Activated CD4-positive, alpha-beta memory T cell treated with anti-CD3 and anti-CD28 coated beads for 36 hours (primary cell): ENCODE measurements at regions not wholly inside any gene's neighbourhood (a gene's known extent, or its start where the extent isn't known, plus 50 kb on each side); places are given as distances from the start of the nearest gene placed in this dataset.

Experiments used
- CTCF ChIA-PET: fragments of 350-600 bp; sonication (Branson Sonifier 250); formaldehyde crosslinking; loops from one replicate; lab custom pipeline; 2021; ENCODE audit warnings: antibody characterized with exemption, inconsistent platforms; lab: Charles Lee
- POLR2A ChIA-PET: fragments of 350-600 bp; sonication (Branson Sonifier 250); formaldehyde crosslinking; loops from one replicate; lab custom pipeline; 2021; ENCODE audit warnings: antibody characterized with exemption; lab: Charles Lee
- DNase-seq: peaks from one replicate; pipeline ENCODE4 v3.0.0-alpha.2; 2020
- H3K27ac Mint-ChIP-seq: one replicate; pipeline ENCODE4 v1.8.0; 2021; ENCODE audit warnings: mixed read lengths
- H3K27me3 Mint-ChIP-seq: one replicate; pipeline ENCODE4 v1.8.0; 2021; ENCODE audit warnings: mixed read lengths
- H3K36me3 Mint-ChIP-seq: one replicate; pipeline ENCODE4 v1.8.0; 2021; ENCODE audit warnings: mixed read lengths
- H3K4me1 Mint-ChIP-seq: one replicate; pipeline ENCODE4 v1.8.0; 2021; ENCODE audit warnings: low read depth, mixed read lengths
- H3K4me3 Mint-ChIP-seq: one replicate; pipeline ENCODE4 v1.8.0; 2021; ENCODE audit warnings: mild to moderate bottlenecking, mixed read lengths
- H3K9me3 Mint-ChIP-seq: one replicate; pipeline ENCODE4 v1.8.0; 2021; ENCODE audit warnings: mixed read lengths
- intact Hi-C: fragments of 100-400 bp; cut with micrococcal nuclease; formaldehyde crosslinking; loops from one replicate; pipeline ENCODE4 v1.15.1; 2023

DNA sequence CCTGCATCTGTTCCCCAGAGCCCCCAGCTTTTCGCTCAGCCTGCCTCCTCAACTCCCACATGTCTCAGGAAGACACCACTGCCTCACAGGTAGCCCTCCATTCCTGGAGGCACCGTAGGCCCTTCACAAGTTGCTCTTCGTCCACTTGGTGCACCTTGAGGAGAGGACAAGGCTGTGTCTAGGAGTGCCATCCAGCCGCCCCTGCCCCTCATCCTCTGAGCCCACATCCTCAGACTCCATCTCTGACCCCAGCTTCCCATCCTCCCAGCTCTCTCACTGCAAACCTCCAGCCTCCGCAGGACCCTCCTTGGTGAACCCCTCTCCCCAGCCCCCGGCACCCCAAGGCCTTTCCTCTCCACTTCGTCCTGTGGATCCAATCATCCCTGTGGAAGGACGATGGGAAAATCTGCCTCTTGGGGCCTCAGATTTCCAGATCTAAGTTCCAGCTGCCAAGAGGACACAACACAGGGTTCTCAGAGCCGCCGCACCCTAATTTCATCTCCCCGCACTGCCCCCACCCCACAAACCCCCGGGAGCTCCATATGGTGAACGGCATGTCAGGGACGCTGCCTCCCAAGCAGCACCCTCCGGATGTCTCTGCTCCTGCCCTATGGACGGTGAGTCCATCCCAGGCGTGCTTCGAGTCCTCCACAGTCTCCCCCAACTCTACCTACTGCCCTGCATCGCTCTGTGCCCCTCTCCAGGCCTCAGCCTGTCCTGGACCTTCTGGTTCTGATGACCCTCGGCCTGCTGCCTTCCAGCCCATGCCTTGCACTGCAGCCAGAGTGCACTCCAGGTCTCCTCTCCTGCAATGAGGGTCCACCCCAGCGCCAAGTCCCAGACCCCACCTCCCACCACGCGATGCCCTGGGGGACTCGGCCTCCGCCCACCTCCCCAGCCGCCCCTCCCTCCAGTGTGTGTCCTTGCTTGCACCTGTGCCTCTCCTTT, 314.1 kb upstream of the DIO3 start:
- DNase-seq, result no peak
- Mint-ChIP-seq H3K27me3 (peaks cover 12% of the 10 kb centered on the region), H3K4me3 (no peak overlapping the region), H3K27ac (no peak overlapping the region), H3K4me1 (peaks cover 3% of the 10 kb centered on the region), H3K9me3 (no peaks in the 10 kb centered on the region), H3K36me3 (no peaks in the 10 kb centered on the region)
- ChIA-PET POLR2A (no interaction called here), CTCF (no interaction called here)
- intact Hi-C loops, result no loop called here

DNA sequence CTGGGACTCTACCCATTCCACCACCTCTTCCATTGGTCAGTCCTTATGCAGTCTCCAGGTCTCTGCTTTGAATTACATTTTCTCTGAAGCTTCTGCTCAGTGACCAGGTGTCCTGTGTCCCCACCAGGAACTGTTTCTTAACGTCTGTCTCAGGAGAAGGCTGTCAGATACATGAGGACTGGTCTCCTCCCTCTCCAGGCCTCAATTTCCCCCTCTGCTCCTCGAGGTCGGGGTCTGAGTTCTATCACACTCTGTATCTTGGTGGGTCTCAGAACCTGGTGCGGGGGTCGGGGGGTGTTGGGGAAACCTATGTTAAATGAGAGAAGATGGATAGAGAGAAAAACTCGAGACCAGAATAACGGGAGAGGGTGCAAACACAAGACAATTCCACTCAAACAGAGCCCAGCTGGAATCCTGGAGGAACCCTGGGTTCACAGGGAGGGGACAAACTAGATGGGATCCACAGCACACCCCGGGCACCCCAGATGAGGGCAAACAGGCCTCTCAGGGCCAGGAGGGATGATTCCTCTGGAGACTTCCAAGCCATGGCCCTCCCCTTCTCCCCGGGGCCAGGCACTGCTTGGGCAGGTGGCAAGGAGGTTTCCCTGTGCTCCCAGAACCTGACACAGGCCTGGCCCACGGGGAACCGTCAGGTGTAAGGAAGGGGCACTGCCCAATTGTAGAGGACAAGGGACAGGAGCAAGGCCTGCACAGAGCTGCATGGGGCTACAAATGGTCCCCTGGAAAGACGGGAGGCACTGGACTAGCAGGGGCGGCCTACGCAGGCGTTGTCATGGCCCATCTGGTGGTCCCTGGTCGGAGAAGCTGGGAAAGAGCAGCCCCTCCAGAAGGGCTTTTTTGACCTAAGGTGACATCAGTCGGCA, 313.2 kb upstream of the DIO3 start:
- H3K4me1 Mint-ChIP-seq, result peaks cover 7% of the 10 kb centered on the region
- intact Hi-C loops, result no loop called here
- no peak overlapping the region for H3K4me3 Mint-ChIP-seq
- DNase-seq, result no peak
- H3K27me3 Mint-ChIP-seq, result peaks cover 16% of the 10 kb centered on the region
- ChIA-PET POLR2A (no interaction called here), CTCF (no interaction called here)
- no peak overlapping the region for H3K27ac Mint-ChIP-seq
- no peaks in the 10 kb centered on the region for H3K36me3 Mint-ChIP-seq
- no peaks in the 10 kb centered on the region for H3K9me3 Mint-ChIP-seq

DNA sequence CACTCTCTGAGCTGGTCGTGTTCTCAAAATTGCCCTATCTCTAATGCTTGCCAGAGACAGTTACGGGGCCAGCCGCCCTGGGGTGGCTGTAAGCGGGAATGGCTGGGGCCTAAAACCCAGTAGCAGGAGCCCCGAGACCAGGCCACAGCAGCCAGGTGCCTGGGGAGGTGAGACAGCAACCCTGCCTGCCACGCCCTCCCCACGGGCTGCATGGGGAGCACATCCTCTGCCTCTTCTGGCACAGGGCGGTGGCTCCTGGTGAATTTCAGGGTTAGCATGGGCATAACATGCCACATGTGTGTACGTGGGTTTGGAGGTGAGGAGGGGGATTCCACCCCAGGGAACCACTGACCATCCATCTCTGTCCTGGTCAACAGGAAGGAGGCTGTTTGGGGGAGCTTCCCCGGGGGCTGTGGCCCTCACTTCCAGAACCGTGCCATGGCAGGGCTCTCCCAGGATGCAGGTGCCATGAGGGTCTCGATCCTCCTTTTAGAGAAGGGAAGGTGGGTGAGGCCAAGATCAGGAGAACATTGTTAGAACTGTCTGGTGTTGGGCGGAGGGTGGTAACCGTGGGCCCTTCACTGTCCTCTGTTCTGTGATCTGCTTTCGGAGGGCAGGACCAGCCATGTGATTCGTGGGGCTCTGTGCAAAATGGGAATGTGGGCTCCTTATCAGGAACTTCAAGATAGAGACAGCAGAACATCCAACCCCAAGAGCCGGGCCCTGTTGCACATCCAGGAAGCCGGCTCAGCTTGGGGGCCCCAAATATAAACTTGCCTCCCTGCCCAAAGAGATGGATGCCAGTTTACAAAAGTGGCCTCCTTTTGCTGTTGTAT, 312.2 kb upstream of the DIO3 start:
- no peaks in the 10 kb centered on the region for H3K9me3 Mint-ChIP-seq
- no peak overlapping the region for H3K4me3 Mint-ChIP-seq
- intact Hi-C loops, result no loop called here
- peaks cover 7% of the 10 kb centered on the region for H3K4me1 Mint-ChIP-seq
- H3K36me3 Mint-ChIP-seq, result no peaks in the 10 kb centered on the region
- DNase-seq, result no peak
- H3K27me3 Mint-ChIP-seq, result peaks cover 14% of the 10 kb centered on the region
- ChIA-PET CTCF (no interaction called here), POLR2A (no interaction called here)
- H3K27ac Mint-ChIP-seq, result no peak overlapping the region

DNA sequence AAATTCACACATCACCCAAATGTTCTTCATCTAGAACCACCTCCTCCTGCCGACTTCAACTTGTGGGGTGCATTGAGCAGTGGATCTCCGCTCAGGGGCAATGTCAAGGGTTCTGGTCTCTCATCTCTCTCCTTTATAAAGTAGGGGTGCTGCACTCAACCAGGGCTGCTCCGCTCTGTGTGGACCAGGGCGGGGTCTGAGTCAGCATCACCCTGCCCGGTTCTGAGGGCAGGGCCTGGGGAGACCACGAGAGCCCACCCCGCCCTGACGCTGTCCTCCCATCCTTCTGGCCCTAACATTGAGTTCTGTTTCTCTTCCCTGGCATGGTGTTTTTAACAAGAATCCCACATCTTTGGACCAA, 311.6 kb upstream of the DIO3 start:
- no peak for DNase-seq
- Mint-ChIP-seq H3K36me3 (no peaks in the 10 kb centered on the region), H3K27me3 (peaks cover 14% of the 10 kb centered on the region), H3K4me3 (no peak overlapping the region), H3K27ac (no peak overlapping the region), H3K9me3 (no peaks in the 10 kb centered on the region), H3K4me1 (peaks cover 7% of the 10 kb centered on the region)
- intact Hi-C loops, result no loop called here
- CTCF ChIA-PET, result no interaction called here
- POLR2A ChIA-PET, result no interaction called here

DNA sequence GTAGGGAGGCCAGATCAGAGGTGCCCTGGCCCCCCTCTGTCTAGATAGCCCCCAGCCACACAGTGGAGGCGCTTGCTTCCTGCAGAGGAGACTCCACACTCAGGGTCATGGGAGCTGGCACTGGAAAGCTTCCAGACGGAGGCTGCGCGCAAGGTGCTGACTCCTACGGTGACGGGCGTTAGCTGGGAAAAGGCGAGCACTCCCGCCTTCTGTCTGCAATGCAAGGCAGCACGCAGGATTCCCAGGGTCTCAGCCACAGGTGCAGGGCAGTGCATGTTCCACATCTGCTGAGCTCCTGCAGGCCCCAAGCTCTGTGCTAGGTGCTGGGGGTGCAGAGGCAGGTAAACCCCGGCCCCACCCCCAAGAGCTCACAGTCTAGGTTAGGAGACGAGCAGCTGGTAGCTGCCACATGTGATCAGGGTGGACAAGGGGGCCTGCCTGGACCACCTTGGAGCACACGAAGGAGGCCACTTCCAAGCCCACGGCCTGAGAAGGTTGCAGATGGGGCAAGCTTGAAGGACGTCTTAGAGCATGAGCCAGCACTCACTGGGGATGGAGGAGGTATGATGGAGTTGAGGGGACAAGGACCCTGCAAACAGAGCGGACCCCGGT, 310.9 kb upstream of the DIO3 start:
- Mint-ChIP-seq H3K4me1 (peaks cover 7% of the 10 kb centered on the region), H3K9me3 (no peaks in the 10 kb centered on the region), H3K27me3 (peaks cover 18% of the 10 kb centered on the region), H3K36me3 (no peaks in the 10 kb centered on the region), H3K4me3 (no peak overlapping the region), H3K27ac (no peak overlapping the region)
- ChIA-PET CTCF (no interaction called here), POLR2A (no interaction called here)
- no peak for DNase-seq
- intact Hi-C loops, result no loop called here

DNA sequence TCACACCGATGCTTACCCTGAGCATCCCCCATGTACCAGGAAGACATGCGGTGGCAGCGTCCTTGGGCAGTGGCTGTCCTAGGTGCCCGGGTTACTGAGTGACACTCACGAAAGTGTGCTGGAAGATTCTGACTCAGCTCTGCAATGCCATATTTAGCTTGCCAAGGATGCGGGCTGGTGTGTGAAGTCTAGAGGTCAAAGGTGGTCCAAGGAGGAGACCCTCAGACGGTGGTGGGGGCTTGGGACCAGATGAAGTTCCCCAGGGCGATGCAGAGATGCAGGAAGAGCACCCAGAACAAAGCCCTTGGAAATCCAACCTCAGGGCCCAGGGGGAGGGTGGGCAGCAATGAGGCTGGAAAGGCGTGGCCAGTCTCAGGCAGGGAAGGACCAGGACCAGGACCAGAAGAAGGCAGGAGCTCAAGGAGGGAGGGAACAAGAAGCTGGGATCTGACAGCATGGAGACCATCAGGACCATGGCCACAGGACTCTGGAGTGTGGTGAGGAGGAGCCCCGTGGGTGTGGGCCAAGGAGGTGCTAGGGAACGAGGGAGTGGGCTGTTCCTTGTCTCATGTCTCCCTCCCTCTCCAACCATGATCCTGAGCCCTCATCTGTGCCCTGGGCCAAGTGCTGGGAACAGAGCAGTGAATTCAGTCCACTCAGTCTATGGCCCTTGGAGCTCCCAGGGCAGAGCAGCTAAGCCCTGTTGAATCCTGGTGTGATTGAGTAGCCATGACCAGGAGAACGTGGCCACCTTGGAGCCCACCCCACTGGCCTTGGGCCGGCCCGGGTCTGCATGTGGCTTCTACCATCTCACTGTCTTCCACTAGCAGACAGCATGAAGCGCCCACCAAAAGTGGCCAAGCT, 310.1 kb upstream of the DIO3 start:
- no peaks in the 10 kb centered on the region for H3K9me3 Mint-ChIP-seq
- peaks cover 19% of the 10 kb centered on the region for H3K27me3 Mint-ChIP-seq
- POLR2A ChIA-PET, result no interaction called here
- H3K36me3 Mint-ChIP-seq, result no peaks in the 10 kb centered on the region
- H3K27ac Mint-ChIP-seq, result no peak overlapping the region
- H3K4me1 Mint-ChIP-seq, result peaks cover 7% of the 10 kb centered on the region
- no peak overlapping the region for H3K4me3 Mint-ChIP-seq
- CTCF ChIA-PET, result no interaction called here
- intact Hi-C loops, result no loop called here
- DNase-seq, result no peak

DNA sequence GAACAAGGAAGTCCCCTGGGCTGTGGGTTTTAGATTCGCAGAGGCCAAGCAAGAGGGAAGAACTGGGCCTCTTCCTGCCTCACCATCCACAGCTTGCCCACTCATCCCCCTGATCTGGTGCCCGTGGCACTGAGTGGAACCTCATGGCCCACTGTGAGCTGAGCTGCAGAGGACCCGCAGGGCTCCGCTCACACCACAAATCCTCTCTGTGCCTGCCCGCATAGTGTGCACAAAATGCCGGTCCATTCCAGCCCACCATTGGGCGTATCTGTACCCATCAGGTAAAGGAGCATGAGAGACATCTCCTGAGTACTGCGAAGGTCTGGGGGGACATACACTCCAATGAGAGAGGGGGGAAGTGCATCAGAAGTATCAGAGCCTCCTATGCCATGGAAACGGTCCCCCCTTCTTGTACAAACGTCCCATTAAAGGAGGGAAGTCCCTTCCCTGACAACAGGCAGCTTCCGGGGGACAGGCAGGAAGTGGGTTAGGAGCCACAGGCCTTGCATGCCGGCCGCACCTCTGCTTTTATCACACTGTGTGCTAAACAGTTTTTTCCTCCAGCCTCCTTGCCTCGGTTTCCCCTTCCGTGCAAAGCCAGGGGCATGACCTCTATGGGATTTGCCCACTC, 309.4 kb upstream of the DIO3 start:
- intact Hi-C loops, result no loop called here
- peaks cover 19% of the 10 kb centered on the region for H3K27me3 Mint-ChIP-seq
- CTCF ChIA-PET, result no interaction called here
- no peak overlapping the region for H3K27ac Mint-ChIP-seq
- no peak overlapping the region for H3K4me3 Mint-ChIP-seq
- H3K9me3 Mint-ChIP-seq, result no peaks in the 10 kb centered on the region
- no peaks in the 10 kb centered on the region for H3K36me3 Mint-ChIP-seq
- DNase-seq, result no peak
- H3K4me1 Mint-ChIP-seq, result peaks cover 7% of the 10 kb centered on the region
- POLR2A ChIA-PET, result no interaction called here

DNA sequence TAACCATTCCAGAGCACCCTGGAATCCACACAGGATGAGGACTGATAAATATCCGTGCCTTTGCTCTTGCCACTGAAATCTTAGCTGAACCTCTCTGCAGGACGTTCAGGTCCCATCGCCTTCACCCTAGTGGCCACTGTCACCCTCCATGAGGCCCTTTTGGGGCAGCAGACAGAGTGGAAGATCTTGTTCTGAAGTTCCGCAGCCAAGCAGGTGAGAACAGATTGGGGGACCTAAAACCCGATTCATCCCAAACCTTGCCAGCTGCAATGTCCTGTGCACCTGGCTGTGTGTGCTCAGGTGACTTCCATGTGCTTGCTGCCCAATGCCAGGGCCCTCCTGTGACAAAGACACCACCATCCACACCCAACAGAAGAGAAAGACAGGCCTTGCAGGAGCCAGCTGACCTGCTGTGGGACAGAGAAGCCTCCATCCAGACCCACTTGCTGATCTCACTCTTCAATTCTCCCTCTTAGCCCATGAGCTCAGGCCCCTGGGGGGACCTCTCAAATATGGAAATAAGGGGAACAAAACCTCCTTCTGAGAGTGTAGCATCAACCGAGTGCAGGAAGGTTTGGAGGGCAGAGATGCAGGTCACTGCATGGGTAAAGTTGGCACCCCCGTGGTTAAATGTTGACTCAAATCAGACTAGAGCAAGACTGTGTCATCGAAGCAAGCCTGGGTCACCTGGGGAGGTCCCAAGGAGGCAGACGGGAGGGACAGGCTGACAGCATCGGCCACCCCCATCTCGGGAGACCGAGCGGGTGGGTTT, 308.7 kb upstream of the DIO3 start:
- ChIA-PET CTCF (no interaction called here), POLR2A (no interaction called here)
- DNase-seq, result no peak
- no peaks in the 10 kb centered on the region for H3K9me3 Mint-ChIP-seq
- H3K36me3 Mint-ChIP-seq, result no peaks in the 10 kb centered on the region
- intact Hi-C loops, result no loop called here
- peaks cover 18% of the 10 kb centered on the region for H3K27me3 Mint-ChIP-seq
- no peak overlapping the region for H3K4me3 Mint-ChIP-seq
- peaks cover 7% of the 10 kb centered on the region for H3K4me1 Mint-ChIP-seq
- H3K27ac Mint-ChIP-seq, result no peak overlapping the region

DNA sequence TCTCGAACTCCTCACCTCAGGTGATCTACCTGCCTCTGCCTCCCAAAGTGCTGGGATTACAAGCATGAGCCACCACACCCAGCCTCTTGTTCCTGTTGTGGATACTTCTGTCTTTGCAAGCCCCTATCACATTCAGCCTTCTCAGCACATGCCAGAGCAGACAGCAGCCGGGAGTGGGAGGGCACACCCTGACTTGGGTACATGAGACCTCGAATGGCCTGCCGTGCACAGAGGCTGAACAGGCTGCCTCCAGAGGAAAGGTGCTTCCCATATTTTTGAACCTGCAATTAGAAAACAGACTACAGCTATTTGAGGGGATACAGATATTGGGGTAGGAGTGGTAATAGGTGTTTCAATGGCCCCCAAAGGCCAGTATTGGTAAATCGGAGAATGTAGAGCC, 307.3 kb upstream of the DIO3 start:
- no peaks in the 10 kb centered on the region for H3K36me3 Mint-ChIP-seq
- H3K27me3 Mint-ChIP-seq, result peaks cover 17% of the 10 kb centered on the region
- H3K4me1 Mint-ChIP-seq, result peaks cover 7% of the 10 kb centered on the region
- DNase-seq, result no peak
- H3K27ac Mint-ChIP-seq, result no peak overlapping the region
- no peaks in the 10 kb centered on the region for H3K9me3 Mint-ChIP-seq
- intact Hi-C loops, result no loop called here
- ChIA-PET POLR2A (no interaction called here), CTCF (no interaction called here)
- no peak overlapping the region for H3K4me3 Mint-ChIP-seq
